HG03571 (cell line): ENCODE measurements at regions not wholly inside any gene's neighbourhood (a gene's known extent, or its start where the extent isn't known, plus 50 kb on each side); places are given as distances from the start of the nearest gene placed in this dataset.
"Not testable (repeated sequence)": the region's sequence is repeated elsewhere in the genome, so short reads cannot be mapped to it uniquely, and the experiment has no call there.

Experiments used
- ATAC-seq: cut with Tn5 transposase; IDR thresholded peaks from one replicate; pipeline ENCODE4 v1.9.1; 2021; ENCODE audit not compliant: unreplicated experiment

DNA sequence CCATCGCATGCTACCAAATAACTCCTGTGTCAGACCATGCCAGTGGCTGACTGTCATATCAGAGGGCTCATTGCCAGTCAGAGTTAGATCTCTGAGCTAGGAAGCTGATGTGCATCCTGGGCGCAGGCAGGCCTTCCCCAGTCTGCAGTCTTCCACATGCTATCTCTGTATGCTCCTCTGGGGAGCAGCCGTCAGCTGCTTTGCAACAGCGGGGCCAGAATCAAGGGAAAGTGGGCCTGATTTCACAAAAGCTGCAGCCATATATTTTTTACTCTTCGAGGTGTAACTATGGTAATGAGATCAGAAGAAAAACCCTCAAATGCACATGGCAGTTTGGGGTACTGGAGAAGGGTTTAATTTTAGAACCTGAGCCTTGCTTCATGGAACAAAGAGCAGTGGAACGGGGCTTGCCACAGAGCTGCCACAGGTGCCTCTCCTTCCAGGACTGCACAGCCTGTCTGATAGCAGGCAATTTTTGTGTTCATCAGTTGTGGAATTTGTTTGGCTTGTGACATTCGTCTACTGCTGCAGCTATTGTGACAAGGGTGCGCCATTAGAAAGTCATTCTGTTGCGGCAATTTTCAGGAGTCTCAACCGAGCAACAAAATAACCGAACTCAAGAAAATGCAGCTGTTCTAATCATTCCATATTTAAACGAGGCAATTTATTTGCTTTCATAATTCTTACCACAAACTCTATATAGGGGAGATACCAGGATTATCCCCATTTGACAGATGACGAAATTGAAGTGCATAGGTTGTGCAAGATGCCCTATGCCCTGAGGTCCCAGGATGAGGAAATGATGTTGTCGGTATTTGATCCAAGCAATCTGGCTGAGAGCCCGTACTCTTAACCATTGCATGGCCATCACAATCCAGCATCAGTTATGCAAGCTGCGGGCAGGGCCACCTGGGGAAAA is 109.6 kb upstream of the CYRIA start:
- no peak for ATAC-seq

DNA sequence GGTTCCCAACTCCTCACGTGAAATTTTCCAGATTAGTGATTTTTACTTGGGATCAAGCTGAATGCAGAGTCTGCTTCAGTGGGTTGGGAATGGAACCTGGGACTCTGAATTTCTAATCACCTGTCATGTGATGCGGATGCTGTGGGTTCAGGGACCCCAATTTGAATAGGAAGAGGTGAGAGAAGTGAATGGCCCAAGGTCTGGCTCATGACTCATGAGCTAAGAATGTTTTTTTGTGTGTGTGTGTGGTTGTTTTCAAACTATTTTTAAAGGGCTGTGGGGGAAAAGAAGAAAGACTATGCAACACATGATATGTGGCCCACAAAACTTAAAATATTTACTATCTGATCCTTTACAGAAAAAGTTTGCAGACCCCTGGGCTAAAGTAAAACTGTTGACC is 108.5 kb upstream of the CYRIA start:
- ATAC-seq = no peak

DNA sequence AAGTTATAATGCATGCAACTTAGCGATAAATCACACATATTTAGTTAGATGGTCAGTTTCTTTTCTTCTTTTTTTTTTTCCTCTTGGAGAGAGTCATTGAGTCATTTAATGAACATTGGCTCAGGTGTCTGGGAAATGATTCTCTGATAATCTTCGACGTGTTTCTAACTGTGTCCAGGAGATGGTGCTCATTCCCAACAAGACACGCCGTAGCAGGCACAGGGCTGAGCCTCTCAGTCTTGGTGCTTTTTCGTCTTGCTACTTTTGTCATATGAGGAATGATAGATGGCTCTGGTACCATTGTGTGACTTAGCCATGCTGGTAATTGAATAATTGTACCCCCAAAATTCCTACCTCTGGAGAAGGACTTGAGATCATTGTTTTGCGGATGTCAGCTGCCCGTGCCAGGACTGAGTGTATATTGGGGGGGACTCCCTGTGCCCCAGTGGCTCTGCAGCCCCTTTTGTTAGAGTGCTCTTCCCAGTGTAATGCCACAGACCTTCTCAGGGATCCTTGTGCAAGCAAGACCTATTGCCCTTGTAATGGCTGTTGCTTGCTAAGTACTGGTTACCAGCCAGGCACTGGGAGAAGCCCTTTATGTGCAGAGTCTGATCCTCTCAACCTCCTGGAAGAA is 107.6 kb upstream of the CYRIA start:
- ATAC-seq = no peak

DNA sequence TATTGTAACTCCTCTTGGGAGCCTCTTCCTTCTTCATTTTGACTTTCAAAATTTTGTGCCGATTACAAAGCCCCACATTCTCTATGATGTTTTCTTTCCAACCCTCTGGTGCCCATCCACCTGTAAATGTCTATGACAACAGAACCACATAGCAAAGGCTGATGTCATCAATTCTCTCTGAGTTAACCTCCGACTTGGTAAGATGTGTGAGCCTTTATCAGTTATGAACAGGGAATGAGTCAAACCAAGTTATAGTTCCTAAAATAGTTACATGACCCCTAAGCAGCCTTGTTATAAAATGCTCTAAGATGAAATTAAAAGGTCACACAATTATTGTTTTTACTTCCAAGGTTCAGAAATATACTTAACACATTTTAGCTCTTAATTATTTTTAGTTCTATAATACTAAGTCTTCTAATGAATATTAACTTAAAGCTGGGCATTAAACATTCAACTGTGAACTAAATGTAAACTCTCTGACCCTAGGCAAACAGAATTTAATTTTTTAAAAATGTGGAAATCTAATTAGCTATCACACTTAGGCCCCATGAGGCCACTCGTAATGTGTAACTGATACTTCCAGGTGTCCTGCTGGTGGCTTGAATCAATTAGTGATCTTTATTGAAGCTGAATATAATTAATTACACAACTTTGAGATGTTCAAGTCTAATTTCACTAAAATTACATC is 102.3 kb upstream of the CYRIA start:
- ATAC-seq = no peak

DNA sequence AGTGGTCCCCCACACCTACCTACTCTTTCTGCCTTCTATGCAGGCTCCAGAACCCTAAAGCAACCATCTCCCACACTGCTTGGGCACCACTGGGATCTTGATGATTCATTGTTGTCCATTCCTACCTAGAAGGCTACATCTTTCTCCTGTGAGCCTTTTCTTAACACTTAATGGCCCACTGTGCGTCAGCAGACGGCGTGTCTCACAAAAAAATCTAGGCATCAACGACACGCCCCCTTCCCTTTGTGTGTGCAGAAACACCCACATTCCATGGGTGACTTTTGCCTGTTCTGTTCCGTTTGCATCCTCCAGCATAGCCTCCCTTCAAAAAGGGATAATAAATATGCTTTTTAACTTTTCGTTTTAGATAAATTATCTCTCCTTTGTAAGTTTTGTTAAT is 99.7 kb upstream of the CYRIA start:
- ATAC-seq = no peak

DNA sequence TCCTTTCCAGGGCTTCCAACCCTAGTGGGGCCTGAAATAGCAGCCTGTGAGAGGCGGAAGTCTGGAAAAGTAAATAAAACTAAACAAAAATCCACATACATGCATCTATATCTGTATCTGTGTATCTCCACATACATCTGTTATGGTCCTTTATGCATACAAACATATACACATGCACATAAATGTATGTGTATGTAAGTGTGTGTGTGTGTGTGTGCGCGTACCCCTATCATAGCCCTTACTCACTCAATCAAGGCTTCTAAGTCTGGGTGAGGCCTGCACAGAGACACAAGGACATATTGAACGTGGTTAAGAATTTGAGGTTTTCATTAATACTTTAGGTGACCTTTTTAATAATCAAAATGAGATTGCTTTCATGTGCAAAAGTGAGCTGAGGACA is 98.9 kb upstream of the CYRIA start:
- ATAC-seq = no peak

DNA sequence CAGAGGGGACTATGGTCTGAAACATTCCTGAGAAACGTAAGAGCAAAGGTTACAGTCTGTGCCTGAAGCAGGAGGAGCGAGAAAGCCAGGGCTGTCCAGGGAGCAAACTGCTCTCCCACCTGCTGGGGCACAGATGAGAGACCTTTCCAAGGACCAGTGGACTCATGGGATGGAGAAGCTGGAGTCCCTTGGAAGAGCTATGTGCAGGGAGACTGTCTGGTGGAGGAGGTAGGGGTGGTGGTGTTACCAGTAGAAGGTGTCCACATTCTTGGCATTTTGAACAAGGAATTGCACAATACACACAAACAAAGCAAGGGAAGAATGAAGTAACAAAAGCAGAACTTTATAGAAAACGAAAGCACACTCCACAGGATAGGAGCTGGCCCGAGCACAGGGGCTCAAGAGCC is 97.9 kb upstream of the CYRIA start:
- ATAC-seq = no peak

DNA sequence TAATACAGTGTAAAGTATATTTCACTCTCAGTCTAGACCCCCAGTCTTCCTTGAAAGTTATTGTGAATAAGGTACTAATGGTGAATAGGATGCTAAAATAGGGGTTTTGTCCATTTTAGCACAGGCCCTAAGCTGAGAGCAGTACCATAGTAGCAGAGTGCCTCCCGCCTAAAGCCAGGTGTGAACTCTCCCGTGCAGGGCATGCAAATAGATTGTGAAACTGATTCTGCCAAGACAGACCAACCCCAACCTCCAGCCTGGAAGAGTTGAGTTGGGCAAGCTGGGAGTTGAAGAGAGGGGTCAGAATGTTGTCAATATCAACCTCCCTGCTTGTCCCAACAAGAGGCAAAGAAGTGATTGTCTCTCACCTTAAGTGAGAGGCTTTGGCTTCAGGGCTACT is 97.4 kb upstream of the CYRIA start:
- no peak for ATAC-seq

DNA sequence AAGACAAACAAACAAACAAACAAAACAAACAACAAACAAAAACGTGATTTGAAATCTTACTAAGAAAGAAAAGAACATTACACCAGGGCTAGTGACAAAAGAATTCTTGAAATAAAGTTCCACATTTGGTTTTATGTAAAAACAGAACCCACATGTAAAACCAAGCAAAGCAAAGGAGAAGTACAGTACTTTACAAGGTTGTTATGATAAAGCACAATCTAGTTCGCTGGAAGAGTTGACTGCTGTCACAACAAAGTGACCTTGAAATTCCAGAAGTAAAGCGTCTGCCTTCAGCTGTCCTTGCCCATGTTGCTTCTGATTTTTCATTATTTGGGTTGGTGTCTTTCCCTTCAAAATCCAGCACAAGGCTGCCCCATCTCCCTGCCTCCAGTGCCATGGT is 94.8 kb upstream of the CYRIA start:
- no peak for ATAC-seq

DNA sequence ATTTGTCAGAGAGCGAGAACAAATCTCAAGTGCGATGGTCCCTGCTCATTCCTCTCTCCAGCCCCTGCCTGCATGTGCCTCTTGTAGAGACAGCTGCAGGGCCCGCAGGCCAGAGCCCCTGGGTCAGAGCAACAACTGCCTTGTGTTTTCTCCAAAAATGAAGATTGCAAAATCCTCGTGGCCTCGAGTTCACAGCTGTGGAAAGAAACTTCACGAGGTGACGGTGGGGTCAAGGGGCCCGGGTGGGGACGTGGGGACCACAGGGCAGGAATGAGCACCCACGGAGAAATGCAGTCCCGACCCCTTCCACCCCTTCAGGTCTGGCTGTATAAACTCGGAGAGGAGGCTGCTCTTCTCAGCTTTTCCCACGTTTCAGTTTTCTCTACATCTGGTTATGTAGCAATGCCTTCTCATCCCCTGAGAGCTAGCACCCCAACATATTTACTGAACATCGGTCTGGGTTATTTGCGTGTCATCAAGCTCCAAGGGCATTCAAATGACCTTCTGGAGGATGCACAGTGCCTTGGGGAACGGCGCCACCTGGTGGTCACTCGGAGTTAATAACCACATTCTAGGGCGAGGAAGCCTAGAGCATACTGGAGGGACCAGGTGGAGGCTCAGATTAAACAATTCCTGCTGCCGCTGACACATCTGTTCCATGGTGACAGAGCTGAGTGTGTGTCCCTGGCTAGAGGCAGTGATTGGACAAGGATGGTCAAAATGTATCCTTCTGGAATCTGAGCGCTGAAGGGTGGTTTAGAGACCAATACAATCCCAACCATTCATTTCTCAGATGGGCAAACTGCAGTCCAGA is 91.4 kb upstream of the CYRIA start:
- ATAC-seq = peak; percentile 97

DNA sequence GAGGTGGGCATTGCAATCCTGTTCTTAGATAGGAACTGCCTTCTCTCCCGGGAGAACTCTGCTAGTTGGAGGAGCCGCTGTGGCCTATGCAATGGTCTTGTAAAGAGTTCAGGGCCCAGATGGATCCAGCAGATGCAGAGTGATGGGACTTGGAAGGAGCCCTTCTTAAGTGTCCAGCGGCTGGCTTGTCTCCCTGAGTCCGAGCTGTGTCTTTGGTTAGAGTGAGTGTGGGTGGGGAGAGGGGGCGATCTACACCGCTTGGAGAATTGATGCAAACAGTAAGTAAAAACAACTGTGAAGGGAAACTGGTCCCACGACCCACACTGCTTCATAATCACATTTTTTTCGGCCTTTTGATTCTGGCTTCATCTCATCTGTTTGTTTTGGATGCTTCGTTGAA is 89.8 kb upstream of the CYRIA start:
- no peak for ATAC-seq

DNA sequence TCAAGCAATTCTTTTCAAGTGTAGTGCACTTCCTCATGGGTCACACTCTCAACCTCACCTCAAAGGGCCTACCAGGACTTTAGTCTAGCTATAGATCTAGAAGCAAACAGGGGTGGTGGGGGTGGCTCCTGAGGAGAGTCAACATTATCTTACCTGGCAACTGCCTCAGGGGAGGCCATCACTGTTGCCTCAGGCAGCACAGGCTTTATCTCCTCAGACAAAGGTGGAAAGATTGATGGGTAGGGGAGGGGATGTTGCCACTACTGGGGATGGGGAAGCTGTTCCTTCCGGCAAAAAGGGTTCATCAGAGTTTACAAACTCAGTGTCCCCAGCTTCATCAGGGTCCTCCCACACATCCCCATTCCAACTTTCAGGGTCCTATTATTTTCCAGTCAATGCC is 87.4 kb upstream of the CYRIA start:
- ATAC-seq = not testable (repeated sequence)

DNA sequence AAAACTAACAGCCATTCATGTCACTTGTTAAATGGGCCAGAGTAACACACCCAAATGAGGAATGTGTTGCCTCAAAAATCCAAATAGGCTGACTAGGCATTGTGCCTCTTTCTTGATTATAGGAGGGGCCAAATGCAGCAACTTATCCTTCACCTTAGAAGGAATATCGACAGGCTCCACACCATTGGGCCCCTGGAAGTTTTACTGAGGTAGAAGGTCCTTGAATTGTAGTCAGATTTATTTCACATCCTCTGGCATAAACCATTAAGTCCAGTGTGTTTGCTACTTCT is 85.2 kb upstream of the CYRIA start:
- not testable (repeated sequence) for ATAC-seq

DNA sequence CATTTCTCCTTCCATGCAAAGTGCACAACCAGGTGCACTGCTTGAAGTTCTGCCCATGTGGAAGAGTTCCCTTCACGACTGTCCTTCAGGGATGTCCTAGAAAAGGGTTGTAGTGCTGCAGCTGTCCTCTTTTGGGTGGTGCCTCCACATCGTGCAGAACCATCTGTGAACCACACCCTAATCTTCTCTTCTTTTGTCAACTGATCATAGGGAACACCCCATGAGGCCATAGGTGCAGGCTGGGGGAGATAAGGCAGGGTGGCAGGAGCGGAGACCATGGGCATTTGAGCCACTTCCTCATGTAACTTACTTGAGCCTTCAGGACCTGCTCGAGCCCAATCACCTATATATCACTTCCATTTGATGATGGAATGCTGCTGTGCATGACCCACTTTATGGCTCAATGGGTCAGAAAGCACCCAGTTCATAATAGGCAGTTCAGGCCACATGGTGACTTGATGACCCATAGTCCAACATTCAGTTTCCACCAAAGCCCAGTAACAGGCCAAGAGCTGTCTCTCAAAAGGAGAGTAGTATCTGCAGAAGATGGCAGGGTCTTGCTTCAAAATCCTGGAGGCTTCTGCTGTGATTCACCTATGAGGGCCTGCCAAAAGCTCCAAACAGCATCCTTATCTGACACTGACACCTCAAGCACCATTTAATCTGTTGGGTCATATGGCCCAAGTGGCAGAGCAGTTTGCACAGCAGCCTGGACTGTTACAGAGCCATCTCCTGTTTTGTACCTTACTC is 84.7 kb upstream of the CYRIA start:
- no peak for ATAC-seq

DNA sequence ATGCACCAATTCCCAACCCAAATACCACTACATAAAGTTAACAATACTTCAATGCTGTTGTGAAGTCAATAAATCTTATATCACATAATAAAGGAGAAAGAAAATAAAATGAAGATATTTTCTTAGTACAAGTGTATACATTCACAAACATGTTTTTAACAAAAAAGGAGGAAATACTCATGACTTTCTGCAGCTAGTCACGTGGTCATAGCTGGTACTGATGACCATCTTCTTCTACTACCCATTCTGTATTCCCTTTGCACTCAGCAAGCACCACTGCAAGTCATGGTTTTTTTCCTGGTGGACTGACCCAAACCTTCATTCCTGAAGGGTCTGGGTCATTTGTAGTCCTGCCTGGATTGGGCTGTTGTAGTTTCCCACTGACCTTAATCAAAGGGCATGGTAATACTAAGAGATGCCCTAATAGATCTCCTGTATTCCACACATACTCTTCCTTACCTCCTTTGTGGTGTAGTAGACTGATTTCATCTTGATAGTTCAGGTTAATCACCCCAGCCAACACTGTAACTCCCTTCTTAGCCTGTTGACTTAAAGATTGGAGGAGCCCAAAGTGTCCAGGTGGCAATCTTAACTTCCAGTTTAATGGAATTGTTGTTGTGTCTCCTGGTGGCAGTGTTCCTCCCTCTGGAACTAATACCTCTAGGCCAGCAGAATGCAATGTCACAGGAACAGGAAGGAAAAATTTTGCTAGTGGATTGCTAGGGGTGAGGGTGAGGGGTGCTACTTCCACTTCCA is 83.1 kb upstream of the CYRIA start:
- ATAC-seq = not testable (repeated sequence)

DNA sequence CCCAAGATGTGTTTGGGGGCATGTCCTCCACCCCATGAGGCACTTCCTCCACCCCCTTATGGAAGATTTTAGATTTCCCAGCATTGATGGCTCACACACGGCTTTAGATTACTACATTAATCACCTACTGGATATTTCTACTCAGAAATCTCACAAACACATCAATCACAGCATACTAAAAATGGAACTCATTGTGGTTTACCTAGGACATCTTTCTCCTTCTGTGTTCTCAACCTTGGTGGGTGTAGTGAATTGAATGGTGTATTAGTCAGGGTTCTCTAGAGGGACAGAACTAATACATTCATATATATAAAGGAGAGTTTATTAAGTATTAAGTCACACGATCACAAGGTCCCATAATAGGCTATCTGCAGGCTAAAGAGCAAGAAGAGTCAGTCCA is 82.1 kb upstream of the CYRIA start:
- no peak for ATAC-seq

DNA sequence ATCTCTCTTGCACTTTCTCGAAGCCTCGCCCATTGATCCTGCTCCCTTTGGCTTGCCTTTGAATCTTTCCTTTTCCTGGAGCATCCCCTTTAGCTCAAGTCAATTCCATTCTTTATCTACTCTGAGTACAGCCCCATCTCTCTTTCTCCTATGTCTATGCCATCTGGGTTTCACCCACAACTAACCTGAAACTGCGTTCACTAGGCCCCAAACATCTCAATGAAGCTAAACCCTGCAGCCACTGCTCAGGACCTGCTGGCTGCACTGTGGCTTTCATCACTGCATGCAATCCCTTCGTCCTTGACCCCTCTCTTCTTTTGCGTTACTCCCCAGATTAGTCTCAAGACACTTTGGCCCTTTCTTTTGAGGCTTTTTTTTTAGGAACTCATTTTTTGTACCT is 81.6 kb upstream of the CYRIA start:
- ATAC-seq = no peak

DNA sequence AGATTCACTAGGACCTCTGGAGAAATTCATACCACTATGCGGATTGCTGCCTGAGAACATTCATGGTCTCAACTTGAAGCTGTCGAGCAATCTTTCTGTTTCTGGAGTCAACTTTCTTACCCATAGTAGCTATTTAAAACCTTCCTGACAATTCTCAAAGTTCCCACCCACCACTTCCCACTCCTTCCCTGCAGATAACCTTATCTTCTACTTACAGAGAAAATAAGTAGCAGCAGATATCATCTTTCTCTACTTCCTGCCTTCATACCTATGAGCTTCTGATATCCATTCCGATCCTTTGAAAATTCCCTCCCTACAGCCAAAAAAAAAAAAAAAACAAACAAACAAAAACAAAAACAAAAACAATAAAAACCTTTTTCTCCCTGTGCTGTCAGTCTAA is 81.2 kb upstream of the CYRIA start:
- no peak for ATAC-seq

DNA sequence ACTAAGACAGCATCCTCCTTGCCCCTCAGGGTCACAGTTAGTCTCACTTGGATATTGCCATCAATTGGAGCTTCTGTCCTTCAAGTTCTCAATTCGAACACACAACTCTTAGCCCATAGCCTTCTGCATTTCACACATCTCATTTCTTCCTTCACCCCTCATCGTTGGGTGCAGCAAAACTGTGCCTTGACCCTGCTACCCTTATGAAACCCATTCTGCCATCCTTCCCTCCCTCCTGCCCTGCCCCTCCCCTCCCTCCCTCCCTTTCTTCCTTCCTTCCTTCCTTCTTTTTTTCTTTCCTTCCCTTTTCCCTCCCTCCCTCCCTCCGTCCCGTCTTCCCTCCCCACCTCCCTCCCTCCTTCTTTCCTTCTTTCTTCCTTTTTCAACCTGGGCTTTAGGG is 80.7 kb upstream of the CYRIA start:
- no peak for ATAC-seq

DNA sequence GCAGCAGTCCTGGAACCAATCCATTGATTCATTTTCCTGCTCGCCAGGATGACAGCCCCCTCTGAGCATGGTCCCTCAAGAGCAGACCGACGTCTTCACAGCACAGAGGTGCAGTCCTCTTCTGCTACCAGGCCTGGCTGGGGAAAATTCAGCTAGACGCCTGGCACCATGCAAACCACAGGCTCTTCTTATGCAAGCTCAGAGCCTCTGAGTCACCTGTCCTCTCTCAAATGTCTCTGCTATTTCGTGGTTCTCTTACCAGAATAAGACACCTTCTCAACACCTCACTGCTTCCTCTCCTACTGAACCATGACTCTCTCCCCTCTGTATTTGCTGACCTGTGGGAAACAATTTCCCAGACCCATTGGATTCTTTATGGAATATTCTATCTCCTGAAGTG is 79.8 kb upstream of the CYRIA start:
- no peak for ATAC-seq
